HG02759 (cell line): ENCODE measurements at regions not wholly inside any gene's neighbourhood (a gene's known extent, or its start where the extent isn't known, plus 50 kb on each side); places are given as distances from the start of the nearest gene placed in this dataset.

ENCODE experiments used
- ATAC-seq: cut with Tn5 transposase; IDR thresholded peaks from one replicate; pipeline ENCODE4 v1.9.1; 2021; ENCODE audit warnings: mild to moderate bottlenecking, moderate library complexity; ENCODE audit not compliant: unreplicated experiment

- no peak for ATAC-seq
Observed at GRCh38 chrX:6909396-6909795, 238.1 kb upstream of the STS start.

- ATAC-seq, result no peak
Observed at GRCh38 chrX:6906608-6907007, 240.9 kb upstream of the STS start.

GRCh38 chrX:6904156-6904555, 243.4 kb upstream of the STS start:
- no peak for ATAC-seq

- ATAC-seq, result no peak
Observed at GRCh38 chrX:6898371-6898770, 249.1 kb upstream of the STS start.

GRCh38 chrX:6891404-6891803, 256.1 kb upstream of the STS start:
- ATAC-seq, result no peak

- ATAC-seq, result no peak
Observed at GRCh38 chrX:6890544-6891261, 256.8 kb upstream of the STS start.

- ATAC-seq, result no peak
Observed at GRCh38 chrX:6885909-6886308, 261.6 kb upstream of the STS start.

- ATAC-seq, result no peak
Observed at GRCh38 chrX:6885396-6885795, 262.1 kb upstream of the STS start.

- no peak for ATAC-seq
Observed at GRCh38 chrX:6861456-6861855, 286.1 kb upstream of the STS start.

GRCh38 chrX:6857749-6858148, 289.8 kb upstream of the STS start:
- ATAC-seq, result no peak

GRCh38 chrX:6856471-6856870, 291.0 kb upstream of the STS start:
- no peak for ATAC-seq

- no peak for ATAC-seq
Observed at GRCh38 chrX:6852869-6853268, 294.6 kb upstream of the STS start.

GRCh38 chrX:6852121-6852520, 295.4 kb upstream of the STS start:
- ATAC-seq, result no peak

- ATAC-seq, result no peak
Observed at GRCh38 chrX:6851140-6851539, 296.4 kb upstream of the STS start.

GRCh38 chrX:6849716-6850414, 297.6 kb upstream of the STS start:
- ATAC-seq, result no peak

GRCh38 chrX:6832619-6833018, 297.7 kb upstream of the VCX3A start:
- ATAC-seq, result no peak

GRCh38 chrX:6826856-6827255, 291.9 kb upstream of the VCX3A start:
- no peak for ATAC-seq

GRCh38 chrX:6821730-6822129, 286.8 kb upstream of the VCX3A start:
- no peak for ATAC-seq

- no peak for ATAC-seq
Observed at GRCh38 chrX:6813836-6814370, 279.0 kb upstream of the VCX3A start.

GRCh38 chrX:6812087-6812486, 277.2 kb upstream of the VCX3A start:
- ATAC-seq, result no peak

- ATAC-seq, result no peak
Observed at GRCh38 chrX:6810776-6811175, 275.9 kb upstream of the VCX3A start.

- no peak for ATAC-seq
Observed at GRCh38 chrX:6803607-6804006, 268.7 kb upstream of the VCX3A start.
